ENCODE measurements at regions not wholly inside any gene's neighbourhood (a gene's known extent, or its start where the extent isn't known, plus 50 kb on each side); places are given as distances from the start of the nearest gene placed in this dataset.
"Not testable (repeated sequence)": the region's sequence is repeated elsewhere in the genome, so short reads cannot be mapped to it uniquely, and the experiment has no call there.

DNA sequence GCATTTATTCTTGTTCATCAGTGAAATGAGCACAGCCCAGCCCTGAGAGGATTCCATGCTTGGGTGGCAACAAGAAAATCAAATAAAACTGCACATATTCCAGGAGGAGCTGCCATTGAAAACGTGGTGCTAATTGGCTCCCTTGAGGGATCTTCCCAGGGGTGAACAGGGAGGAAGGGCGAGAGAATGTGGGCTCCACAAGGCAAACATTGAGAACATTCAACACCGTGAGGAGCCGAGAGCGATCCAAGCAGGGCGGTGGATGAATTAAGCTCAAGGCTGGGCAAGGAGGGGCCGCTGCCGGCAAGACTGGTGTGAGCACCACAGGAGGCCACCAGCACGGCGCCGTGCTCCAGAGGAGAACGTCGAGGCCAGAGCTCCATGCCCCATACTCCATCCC is 166.9 kb downstream of the C16orf95 start:
- H3K36me3 ChIP-seq: no peaks in the 10 kb centered on the region
- TF ChIP-seq, protein P1, sequence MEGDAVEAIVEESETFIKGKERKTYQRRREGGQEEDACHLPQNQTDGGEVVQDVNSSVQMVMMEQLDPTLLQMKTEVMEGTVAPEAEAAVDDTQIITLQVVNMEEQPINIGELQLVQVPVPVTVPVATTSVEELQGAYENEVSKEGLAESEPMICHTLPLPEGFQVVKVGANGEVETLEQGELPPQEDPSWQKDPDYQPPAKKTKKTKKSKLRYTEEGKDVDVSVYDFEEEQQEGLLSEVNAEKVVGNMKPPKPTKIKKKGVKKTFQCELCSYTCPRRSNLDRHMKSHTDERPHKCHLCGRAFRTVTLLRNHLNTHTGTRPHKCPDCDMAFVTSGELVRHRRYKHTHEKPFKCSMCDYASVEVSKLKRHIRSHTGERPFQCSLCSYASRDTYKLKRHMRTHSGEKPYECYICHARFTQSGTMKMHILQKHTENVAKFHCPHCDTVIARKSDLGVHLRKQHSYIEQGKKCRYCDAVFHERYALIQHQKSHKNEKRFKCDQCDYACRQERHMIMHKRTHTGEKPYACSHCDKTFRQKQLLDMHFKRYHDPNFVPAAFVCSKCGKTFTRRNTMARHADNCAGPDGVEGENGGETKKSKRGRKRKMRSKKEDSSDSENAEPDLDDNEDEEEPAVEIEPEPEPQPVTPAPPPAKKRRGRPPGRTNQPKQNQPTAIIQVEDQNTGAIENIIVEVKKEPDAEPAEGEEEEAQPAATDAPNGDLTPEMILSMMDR (IDR thresholded peaks at IDR 0.05): no peak
- no peaks in the 10 kb centered on the region for H3K9me3 ChIP-seq
- DNase-seq (ENCODE audit: low spot score) (no peak), ATAC-seq (ENCODE audit: insufficient number of reproducible peaks, low FRiP score, low read depth) (no peak)
- H3K4me1 ChIP-seq (ENCODE audit: control insufficient read depth in 1 of 2, low read depth in 2 of 2): peaks cover 0 to 12% of the 10 kb centered on the region in 2 donors
- H3K27me3 ChIP-seq (replicated peaks; ENCODE audit: insufficient read depth): no peaks in the 10 kb centered on the region
- H3K4me3 ChIP-seq: no peak overlapping the region
- no peak overlapping the region for H3K27ac ChIP-seq

DNA sequence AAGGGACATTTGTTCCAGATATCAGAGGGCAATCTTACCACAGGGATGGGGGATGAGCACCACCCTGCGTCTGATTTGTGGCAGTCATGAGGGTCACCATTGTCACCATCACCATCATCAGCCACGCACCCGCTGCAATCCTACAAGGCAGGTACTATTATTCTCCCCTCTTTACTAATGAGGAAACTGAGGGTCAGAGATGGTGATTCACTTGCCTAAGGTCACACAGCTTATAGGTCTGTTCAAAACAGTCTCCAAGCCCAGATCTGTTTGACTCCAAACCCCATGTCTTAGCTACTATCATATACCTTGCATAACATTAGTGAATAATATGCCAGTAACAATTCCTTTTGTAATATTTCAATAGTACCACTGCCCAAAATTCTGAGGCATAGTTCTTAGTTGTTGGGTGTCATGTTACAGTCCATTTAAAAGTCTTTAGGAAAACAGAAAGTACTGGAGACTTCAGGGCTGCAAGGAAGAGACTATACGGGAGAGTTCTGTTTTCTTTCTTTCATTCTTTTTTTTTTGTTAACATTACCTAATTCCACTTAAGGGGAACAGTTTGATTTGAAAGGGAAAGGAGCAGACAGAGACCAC is 166.4 kb downstream of the C16orf95 start:
- Histone ChIP-seq H3K9me3 (no peaks in the 10 kb centered on the region), H3K27me3 (replicated peaks; ENCODE audit: insufficient read depth) (no peaks in the 10 kb centered on the region), H3K36me3 (no peaks in the 10 kb centered on the region), H3K4me3 (no peak overlapping the region), H3K27ac (no peak overlapping the region), H3K4me1 (ENCODE audit: control insufficient read depth in 1 of 2, low read depth in 2 of 2) (peaks cover 0 to 12% of the 10 kb centered on the region in 2 donors)
- ATAC-seq (ENCODE audit: insufficient number of reproducible peaks, low FRiP score, low read depth) (no peak), DNase-seq (ENCODE audit: low spot score) (no peak)
- TF ChIP-seq, protein P1 (IDR thresholded peaks at IDR 0.05): no peak

DNA sequence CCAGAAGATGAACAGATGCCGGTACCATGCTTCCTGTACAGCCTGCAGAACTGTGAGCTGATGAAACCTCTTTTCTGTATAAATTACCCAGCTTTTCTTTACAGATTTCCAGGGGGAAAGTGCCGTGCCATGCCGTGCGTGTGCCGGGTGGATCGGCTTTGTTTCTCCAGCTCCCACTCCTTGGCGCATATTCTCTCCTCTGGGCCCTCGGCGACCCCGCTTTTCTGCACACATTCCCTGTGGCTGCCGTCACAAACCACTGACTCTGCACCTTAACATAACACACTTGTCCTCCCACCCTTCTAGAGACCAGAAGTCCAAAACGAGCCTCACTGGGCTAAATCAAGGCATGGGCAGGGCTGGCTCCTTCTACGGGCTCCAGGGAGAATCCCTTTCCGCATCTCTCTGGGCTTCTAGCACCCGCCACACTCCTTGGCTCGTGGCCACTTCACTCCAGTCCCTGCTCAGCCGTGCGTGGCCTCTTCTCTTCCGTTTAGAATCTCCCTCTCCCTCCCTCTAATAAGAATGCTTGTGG is 164.9 kb downstream of the C16orf95 start:
- no peak overlapping the region for H3K27ac ChIP-seq
- DNase-seq (ENCODE audit: low spot score) (no peak), ATAC-seq (ENCODE audit: insufficient number of reproducible peaks, low FRiP score, low read depth) (no peak)
- no peaks in the 10 kb centered on the region for H3K9me3 ChIP-seq
- TF ChIP-seq, protein P1 (IDR thresholded peaks at IDR 0.05): no peak
- no peak overlapping the region for H3K4me3 ChIP-seq
- no peaks in the 10 kb centered on the region for H3K27me3 ChIP-seq (replicated peaks; ENCODE audit: insufficient read depth)
- H3K4me1 ChIP-seq (ENCODE audit: control insufficient read depth in 1 of 2, low read depth in 2 of 2): peaks cover 0 to 12% of the 10 kb centered on the region in 2 donors
- H3K36me3 ChIP-seq: no peaks in the 10 kb centered on the region

DNA sequence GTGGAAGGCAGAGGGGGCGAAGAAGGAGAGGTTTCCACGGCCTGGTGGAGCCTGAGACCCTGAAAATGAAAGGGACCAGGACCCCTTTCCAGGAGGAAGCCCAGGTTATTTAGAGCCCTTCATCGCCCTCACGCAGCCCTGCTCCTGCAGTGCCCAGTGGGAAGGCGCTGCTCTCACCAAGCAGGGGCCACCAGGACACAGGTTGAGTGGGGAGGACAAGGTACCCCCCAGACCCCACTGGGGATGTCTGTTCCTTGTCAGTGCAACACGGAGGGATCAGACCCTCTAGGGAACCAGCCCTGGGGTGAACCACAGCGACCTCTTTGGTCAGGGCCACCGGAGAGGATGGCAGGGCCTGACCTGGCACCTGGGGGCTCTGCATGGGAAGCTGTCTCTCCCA is 163.9 kb downstream of the C16orf95 start:
- DNase-seq (ENCODE audit: low spot score) (no peak), ATAC-seq (ENCODE audit: insufficient number of reproducible peaks, low FRiP score, low read depth) (no peak)
- Histone ChIP-seq H3K27ac (no peak overlapping the region), H3K27me3 (replicated peaks; ENCODE audit: insufficient read depth) (no peaks in the 10 kb centered on the region), H3K9me3 (no peaks in the 10 kb centered on the region), H3K4me1 (ENCODE audit: control insufficient read depth in 1 of 2, low read depth in 2 of 2) (peaks cover 0 to 12% of the 10 kb centered on the region in 2 donors), H3K36me3 (no peaks in the 10 kb centered on the region), H3K4me3 (no peak overlapping the region)
- TF ChIP-seq, protein P1 (IDR thresholded peaks at IDR 0.05): no peak

DNA sequence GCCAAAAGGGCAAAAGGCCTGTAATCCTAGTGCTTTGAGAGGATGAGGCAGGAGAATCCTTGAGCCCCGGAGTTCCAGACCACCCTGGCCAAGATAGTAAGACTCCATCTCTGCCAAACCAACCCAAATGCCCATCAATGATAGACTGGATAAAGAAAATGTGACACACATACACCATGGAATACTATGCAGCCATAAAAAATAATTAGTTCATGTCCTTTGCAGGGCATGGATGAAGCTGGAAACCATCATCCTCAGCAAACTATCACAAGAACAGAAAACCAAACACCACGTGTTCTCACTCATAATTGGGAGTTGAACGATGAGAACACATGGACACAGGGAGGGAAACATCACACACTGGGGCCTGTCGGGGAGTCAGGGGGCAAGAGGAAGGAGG is 161.9 kb downstream of the C16orf95 start:
- DNase-seq (ENCODE audit: low spot score): not testable (repeated sequence)

DNA sequence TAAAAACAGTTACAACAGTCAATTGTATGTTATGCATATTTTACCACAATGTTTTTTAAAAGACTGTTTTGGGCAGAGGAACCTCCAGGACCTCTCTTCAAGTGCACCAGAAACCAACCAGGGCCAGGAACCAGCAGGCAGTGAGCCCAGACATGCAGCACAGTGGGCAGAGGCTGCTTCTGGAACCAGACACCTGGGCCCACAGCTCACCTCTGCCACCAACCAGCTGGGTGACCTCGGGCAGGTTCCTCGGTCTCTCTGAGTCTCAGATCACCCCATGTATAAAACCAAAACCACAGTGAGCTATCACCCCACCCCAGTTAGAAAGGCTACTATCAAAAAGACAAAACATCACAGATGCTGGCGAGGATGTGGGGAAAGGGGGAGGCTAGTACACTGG is 161.0 kb downstream of the C16orf95 start:
- Histone ChIP-seq H3K4me3 (no peak overlapping the region), H3K9me3 (no peaks in the 10 kb centered on the region), H3K4me1 (ENCODE audit: control insufficient read depth in 1 of 2, low read depth in 2 of 2) (no peaks in the 10 kb centered on the region), H3K27me3 (replicated peaks; ENCODE audit: insufficient read depth) (no peaks in the 10 kb centered on the region), H3K36me3 (no peaks in the 10 kb centered on the region), H3K27ac (no peak overlapping the region)
- ATAC-seq (ENCODE audit: insufficient number of reproducible peaks, low FRiP score, low read depth): no peak
- no peak for DNase-seq (ENCODE audit: low spot score)
- TF ChIP-seq, protein P1 (IDR thresholded peaks at IDR 0.05): no peak

More for the DNA sequence above, 161.9 kb downstream of the C16orf95 start:
- not testable (repeated sequence) for H3K4me1 ChIP-seq (ENCODE audit: control insufficient read depth in 1 of 2, low read depth in 2 of 2); ATAC-seq (ENCODE audit: insufficient number of reproducible peaks, low FRiP score, low read depth); H3K4me3 ChIP-seq; H3K9me3 ChIP-seq; H3K36me3 ChIP-seq; H3K27ac ChIP-seq; H3K27me3 ChIP-seq (replicated peaks; ENCODE audit: insufficient read depth)

Data from thoracic aorta (tissue), 2 donors.